ENCODE measurements at regions not wholly inside any gene's neighbourhood (a gene's known extent, or its start where the extent isn't known, plus 50 kb on each side); places are given as distances from the start of the nearest gene placed in this dataset.

- TF ChIP-seq, protein P1, sequence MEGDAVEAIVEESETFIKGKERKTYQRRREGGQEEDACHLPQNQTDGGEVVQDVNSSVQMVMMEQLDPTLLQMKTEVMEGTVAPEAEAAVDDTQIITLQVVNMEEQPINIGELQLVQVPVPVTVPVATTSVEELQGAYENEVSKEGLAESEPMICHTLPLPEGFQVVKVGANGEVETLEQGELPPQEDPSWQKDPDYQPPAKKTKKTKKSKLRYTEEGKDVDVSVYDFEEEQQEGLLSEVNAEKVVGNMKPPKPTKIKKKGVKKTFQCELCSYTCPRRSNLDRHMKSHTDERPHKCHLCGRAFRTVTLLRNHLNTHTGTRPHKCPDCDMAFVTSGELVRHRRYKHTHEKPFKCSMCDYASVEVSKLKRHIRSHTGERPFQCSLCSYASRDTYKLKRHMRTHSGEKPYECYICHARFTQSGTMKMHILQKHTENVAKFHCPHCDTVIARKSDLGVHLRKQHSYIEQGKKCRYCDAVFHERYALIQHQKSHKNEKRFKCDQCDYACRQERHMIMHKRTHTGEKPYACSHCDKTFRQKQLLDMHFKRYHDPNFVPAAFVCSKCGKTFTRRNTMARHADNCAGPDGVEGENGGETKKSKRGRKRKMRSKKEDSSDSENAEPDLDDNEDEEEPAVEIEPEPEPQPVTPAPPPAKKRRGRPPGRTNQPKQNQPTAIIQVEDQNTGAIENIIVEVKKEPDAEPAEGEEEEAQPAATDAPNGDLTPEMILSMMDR (IDR thresholded peaks at IDR 0.05): no peak
- no peak for TF ChIP-seq ETV6 (CRISPR knock-in tag; IDR thresholded peaks at IDR 0.05)
- TF ChIP-seq MAX (CRISPR knock-in tag; IDR thresholded peaks at IDR 0.05): no peak
- no peak for TF ChIP-seq RORB (CRISPR knock-in tag; IDR thresholded peaks at IDR 0.05)
Observed at GRCh38 chr17:12320286-12320685, 299.6 kb downstream of the MAP2K4 start.

Measured in WTC11 (cell line).